Activated naive CD8-positive, alpha-beta T cell treated with anti-CD3 and anti-CD28 coated beads for 36 hours (primary cell): ENCODE measurements at regions not wholly inside any gene's neighbourhood (a gene's known extent, or its start where the extent isn't known, plus 50 kb on each side); places are given as distances from the start of the nearest gene placed in this dataset.
A peak's percentile ranks its signal among the peaks of the same experiment; 100 is the strongest.

ENCODE experiments used
- DNase-seq: peaks from one replicate; pipeline ENCODE4 v3.0.0; 2021
- H3K27ac Mint-ChIP-seq: one replicate; pipeline ENCODE4 v1.8.0; 2022; ENCODE audit warnings: mild to moderate bottlenecking, moderate library complexity, mixed read lengths
- H3K27me3 Mint-ChIP-seq: one replicate; pipeline ENCODE4 v1.8.0; 2022; ENCODE audit warnings: mild to moderate bottlenecking, mixed read lengths
- H3K36me3 Mint-ChIP-seq: one replicate; pipeline ENCODE4 v1.8.0; 2021; ENCODE audit warnings: mild to moderate bottlenecking, mixed read lengths
- H3K4me1 Mint-ChIP-seq: one replicate; pipeline ENCODE4 v1.8.0; 2021; ENCODE audit warnings: mixed read lengths
- H3K4me3 Mint-ChIP-seq: one replicate; pipeline ENCODE4 v1.8.0; 2022; ENCODE audit warnings: mild to moderate bottlenecking, moderate library complexity, mixed read lengths
- H3K9me3 Mint-ChIP-seq: one replicate; pipeline ENCODE4 v1.8.0; 2022; ENCODE audit warnings: mixed read lengths

- H3K4me1 Mint-ChIP-seq = peaks cover 12% of the 10 kb centered on the region
- no peaks in the 10 kb centered on the region for H3K36me3 Mint-ChIP-seq
- peaks cover 19% of the 10 kb centered on the region for H3K27me3 Mint-ChIP-seq
- H3K9me3 Mint-ChIP-seq = no peaks in the 10 kb centered on the region
- DNase-seq = no peak
- no peak overlapping the region for H3K27ac Mint-ChIP-seq
- no peak overlapping the region for H3K4me3 Mint-ChIP-seq
Observed at GRCh38 chr13:97139691-97140090, 82.4 kb upstream of the MBNL2 start.

DNA sequence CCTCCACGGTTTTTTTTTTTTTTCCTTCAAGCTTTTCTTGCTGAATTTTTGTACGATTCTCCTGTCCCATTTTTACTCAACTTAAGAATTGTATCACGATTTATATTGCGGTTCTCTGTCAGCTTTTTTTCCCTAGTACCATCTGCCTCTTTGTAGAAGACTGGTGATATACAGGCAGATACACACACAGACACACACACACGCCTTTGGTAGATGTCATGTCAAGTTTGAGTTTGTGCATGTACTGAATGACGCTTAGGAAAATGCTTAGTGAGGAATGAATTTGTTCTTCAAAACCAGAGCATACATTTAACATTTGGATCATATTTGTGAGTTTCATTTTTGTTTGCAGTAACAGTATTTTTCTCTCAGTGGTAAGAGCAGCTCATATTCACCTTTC lies 82.0 kb upstream of the MBNL2 start:
- DNase-seq = no peak
- Mint-ChIP-seq H3K4me1 (peaks cover 12% of the 10 kb centered on the region), H3K36me3 (no peaks in the 10 kb centered on the region), H3K27ac (no peak overlapping the region), H3K27me3 (peaks cover 20% of the 10 kb centered on the region), H3K4me3 (no peak overlapping the region), H3K9me3 (no peaks in the 10 kb centered on the region)

- Mint-ChIP-seq H3K27ac (no peak overlapping the region), H3K36me3 (no peaks in the 10 kb centered on the region), H3K4me3 (no peak overlapping the region), H3K4me1 (peaks cover 12% of the 10 kb centered on the region), H3K27me3 (peaks cover 20% of the 10 kb centered on the region), H3K9me3 (no peaks in the 10 kb centered on the region)
- no peak for DNase-seq
Observed at GRCh38 chr13:97140611-97141010, 81.5 kb upstream of the MBNL2 start.

DNA sequence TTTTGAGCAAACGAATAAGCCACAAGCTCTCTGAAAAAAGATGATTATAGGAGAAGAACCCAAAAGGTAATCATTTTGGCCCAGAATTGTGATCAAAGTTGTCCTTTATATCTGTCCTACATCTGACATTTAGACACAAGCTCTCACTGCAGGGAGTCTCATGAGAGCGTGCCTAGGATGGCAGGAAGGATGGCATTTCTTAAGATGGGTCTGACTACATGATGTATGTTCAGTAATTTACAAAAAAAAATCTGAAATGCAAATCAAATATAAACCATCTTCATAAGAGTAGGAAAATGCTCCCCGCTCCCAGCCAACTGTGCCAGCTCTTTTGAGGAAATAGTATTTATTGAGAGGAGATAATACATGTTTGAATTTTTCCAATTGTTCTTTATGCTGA lies 81.0 kb upstream of the MBNL2 start:
- no peaks in the 10 kb centered on the region for H3K9me3 Mint-ChIP-seq
- peaks cover 12% of the 10 kb centered on the region for H3K4me1 Mint-ChIP-seq
- H3K27ac Mint-ChIP-seq = no peak overlapping the region
- no peak for DNase-seq
- no peak overlapping the region for H3K4me3 Mint-ChIP-seq
- no peaks in the 10 kb centered on the region for H3K36me3 Mint-ChIP-seq
- peaks cover 20% of the 10 kb centered on the region for H3K27me3 Mint-ChIP-seq

GRCh38 chr13:97141564-97142005 lies 80.5 kb upstream of the MBNL2 start:
- no peak overlapping the region for H3K27ac Mint-ChIP-seq
- peak; percentile 13 for DNase-seq
- H3K4me3 Mint-ChIP-seq = no peak overlapping the region
- peaks cover 20% of the 10 kb centered on the region for H3K27me3 Mint-ChIP-seq
- no peaks in the 10 kb centered on the region for H3K9me3 Mint-ChIP-seq
- peaks cover 12% of the 10 kb centered on the region for H3K4me1 Mint-ChIP-seq
- no peaks in the 10 kb centered on the region for H3K36me3 Mint-ChIP-seq

- H3K27me3 Mint-ChIP-seq = peaks cover 20% of the 10 kb centered on the region
Observed at GRCh38 chr13:97142452-97142851, 79.7 kb upstream of the MBNL2 start.

DNA sequence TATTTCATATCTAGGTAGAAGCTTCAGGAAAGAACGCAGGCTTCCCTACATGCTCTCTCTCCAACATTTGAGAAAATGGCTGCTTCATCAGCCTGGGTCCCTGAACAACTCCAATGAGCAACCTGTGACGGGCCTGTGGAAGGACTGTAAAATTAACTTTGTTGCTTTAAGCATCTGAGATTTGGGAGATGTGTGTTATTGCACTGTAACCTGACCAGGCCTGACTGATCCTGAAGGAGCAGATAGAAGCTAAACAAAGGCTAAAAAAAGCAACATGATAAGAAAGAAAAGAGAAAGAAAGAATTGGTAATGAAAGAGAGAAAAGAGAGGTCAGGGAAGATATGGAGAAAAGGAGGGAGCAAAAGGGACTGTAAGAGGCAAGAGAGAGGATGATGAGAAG lies 77.1 kb upstream of the MBNL2 start:
- Mint-ChIP-seq H3K9me3 (no peaks in the 10 kb centered on the region), H3K27me3 (peaks cover 16% of the 10 kb centered on the region), H3K4me3 (no peak overlapping the region), H3K4me1 (peaks cover 12% of the 10 kb centered on the region), H3K27ac (no peak overlapping the region), H3K36me3 (no peaks in the 10 kb centered on the region)
- no peak for DNase-seq

More at GRCh38 chr13:97142452-97142851, 79.7 kb upstream of the MBNL2 start:
- Mint-ChIP-seq H3K36me3 (no peaks in the 10 kb centered on the region), H3K4me1 (peaks cover 12% of the 10 kb centered on the region), H3K27ac (no peak overlapping the region), H3K4me3 (peak overlapping the region; percentile 38), H3K9me3 (no peaks in the 10 kb centered on the region)
- DNase-seq = no peak

DNA sequence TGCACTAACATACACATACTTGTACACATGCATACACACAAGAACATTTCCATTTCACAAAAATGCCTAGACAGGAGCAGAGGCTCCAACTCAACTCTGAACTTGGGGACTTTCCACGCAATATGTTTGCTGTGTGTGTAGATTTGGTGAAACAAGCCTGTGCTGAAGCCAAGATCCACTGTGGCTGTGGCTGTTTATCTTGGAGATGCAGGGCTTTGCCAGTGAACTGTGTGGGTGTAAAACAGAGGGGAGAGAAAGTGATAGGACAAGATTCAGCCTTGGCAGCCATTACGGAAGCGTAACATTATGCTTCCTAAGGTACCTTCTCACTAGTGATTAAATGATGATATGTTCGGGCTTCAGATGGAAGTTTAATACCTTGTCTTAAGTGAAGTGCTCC lies 73.2 kb upstream of the MBNL2 start:
- no peak for DNase-seq
- no peaks in the 10 kb centered on the region for H3K9me3 Mint-ChIP-seq
- no peaks in the 10 kb centered on the region for H3K36me3 Mint-ChIP-seq
- no peaks in the 10 kb centered on the region for H3K4me1 Mint-ChIP-seq
- peaks cover 4% of the 10 kb centered on the region for H3K27me3 Mint-ChIP-seq
- H3K4me3 Mint-ChIP-seq = no peak overlapping the region
- no peak overlapping the region for H3K27ac Mint-ChIP-seq

DNA sequence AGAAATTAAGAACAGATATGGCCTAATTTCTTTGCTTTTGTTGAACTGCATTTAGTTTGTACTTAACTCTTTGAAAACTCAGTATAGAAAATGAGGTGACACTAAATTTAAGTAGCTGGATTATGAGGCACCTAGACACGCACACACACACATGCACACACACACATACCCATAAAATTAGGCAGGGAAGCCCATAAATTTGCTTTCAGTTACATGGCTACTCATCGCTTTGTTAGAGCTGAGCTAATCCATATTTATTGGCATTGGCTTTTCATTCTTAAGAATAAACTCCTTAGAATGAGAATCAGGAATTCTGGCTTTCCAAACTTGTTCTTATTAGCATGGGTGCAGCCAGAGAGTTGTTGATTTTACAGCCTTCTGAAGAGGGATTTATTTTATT lies 61.7 kb upstream of the MBNL2 start:
- Mint-ChIP-seq H3K4me3 (no peak overlapping the region), H3K27ac (no peak overlapping the region), H3K4me1 (no peaks in the 10 kb centered on the region), H3K27me3 (no peaks in the 10 kb centered on the region), H3K9me3 (no peaks in the 10 kb centered on the region), H3K36me3 (no peaks in the 10 kb centered on the region)
- no peak for DNase-seq

- Mint-ChIP-seq H3K27ac (no peak overlapping the region), H3K4me1 (no peaks in the 10 kb centered on the region), H3K4me3 (no peak overlapping the region), H3K36me3 (no peaks in the 10 kb centered on the region), H3K9me3 (no peaks in the 10 kb centered on the region), H3K27me3 (no peaks in the 10 kb centered on the region)
- DNase-seq = no peak
Observed at GRCh38 chr13:97161582-97162231, 60.4 kb upstream of the MBNL2 start.

GRCh38 chr13:97165502-97166425 lies 56.4 kb upstream of the MBNL2 start:
- Mint-ChIP-seq H3K36me3 (no peaks in the 10 kb centered on the region), H3K27ac (no peak overlapping the region), H3K27me3 (no peaks in the 10 kb centered on the region), H3K4me3 (no peak overlapping the region), H3K4me1 (no peaks in the 10 kb centered on the region), H3K9me3 (no peaks in the 10 kb centered on the region)
- no peak for DNase-seq

DNA sequence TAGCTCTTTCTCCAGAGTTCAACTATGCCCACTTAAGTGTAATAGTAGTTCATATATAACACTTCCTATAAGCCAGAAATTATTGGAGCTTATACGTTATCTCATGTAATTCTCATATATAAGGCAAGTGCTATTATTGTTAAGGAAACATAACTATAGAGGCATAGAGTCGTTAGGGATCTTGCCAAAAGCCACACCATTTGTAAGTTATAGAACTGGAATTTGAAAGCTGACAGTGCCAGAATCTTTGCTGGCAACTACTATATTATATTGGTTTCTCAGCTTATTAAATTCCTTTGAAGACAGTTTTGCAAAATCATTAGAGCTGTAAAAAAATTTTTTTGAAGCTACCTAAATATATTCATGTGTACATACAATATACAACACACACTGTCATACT lies 51.0 kb upstream of the MBNL2 start:
- Mint-ChIP-seq H3K4me3 (no peak overlapping the region), H3K4me1 (no peaks in the 10 kb centered on the region), H3K27ac (no peak overlapping the region), H3K36me3 (no peaks in the 10 kb centered on the region), H3K27me3 (no peaks in the 10 kb centered on the region), H3K9me3 (peaks cover 3% of the 10 kb centered on the region)
- DNase-seq = no peak
